ENCODE measurements at regions not wholly inside any gene's neighbourhood (a gene's known extent, or its start where the extent isn't known, plus 50 kb on each side); places are given as distances from the start of the nearest gene placed in this dataset.

GRCh38 chr9:96085491-96086143 is 210.1 kb downstream of the ERCC6L2 start:
- TF ChIP-seq CTCF (conservative IDR thresholded peaks at IDR 0.05 in 1 of 2, IDR thresholded peaks at IDR 0.05 in 1 of 2; ENCODE audit: low read depth in 1 of 2, low read length in 2 of 2), result no peak
- TF ChIP-seq EZH2 (IDR thresholded peaks at IDR 0.05; ENCODE audit: low read length, missing control alignments), result no peak
